Kidney glomerular epithelial cell (primary cell): ENCODE measurements at regions not wholly inside any gene's neighbourhood (a gene's known extent, or its start where the extent isn't known, plus 50 kb on each side); places are given as distances from the start of the nearest gene placed in this dataset.

Experiments used
- DNase-seq: peaks from one replicate; lab custom pipeline; 2025; lab: John Stamatoyannopoulos, UW

GRCh38 chr5:167592114-167592513 is 699.3 kb upstream of the WWC1 start:
- DNase-seq: no peak

GRCh38 chr5:167593329-167594060 is 698.0 kb upstream of the WWC1 start:
- DNase-seq: no peak

DNA sequence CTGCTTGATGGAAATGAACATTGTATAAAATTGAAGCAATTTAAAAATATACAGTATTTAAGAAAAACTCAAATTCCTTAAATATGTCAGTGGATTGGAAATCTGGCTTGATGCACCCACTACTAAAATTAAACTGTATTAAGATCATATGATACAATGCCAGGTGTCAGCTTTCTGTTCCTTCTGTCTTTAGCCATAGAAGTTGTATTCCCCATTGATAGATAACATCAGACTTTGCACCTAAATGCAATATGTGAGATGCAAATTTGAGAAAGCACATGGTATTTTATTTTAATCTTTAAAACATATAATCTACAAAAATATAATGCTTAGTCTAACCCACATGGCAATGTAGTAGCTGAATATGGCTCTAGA is 697.4 kb upstream of the WWC1 start:
- no peak for DNase-seq

- DNase-seq: no peak
These were observed 696.7 kb upstream of the WWC1 start for GRCh38 chr5:167594750-167595149.

- no peak for DNase-seq
These were observed 696.2 kb upstream of the WWC1 start for GRCh38 chr5:167595196-167595595.

DNA sequence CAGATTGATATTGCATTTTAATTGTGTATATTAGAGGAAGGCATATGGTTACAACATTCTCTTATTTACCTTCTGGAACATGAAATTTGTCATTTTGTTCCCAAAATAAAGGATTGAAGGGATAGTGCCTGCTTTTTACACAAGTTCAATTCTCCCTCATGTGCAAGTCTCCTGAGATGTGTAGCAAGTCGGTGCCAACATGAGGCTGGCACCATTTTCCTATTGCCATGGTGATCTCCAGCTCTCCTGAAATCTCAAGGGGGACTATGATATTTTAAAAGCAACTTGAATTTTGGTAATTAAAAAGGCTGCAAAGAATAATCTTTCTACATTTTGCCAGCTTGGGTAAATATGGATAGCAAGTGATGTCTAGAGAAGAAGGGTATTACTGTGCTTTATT is 693.3 kb upstream of the WWC1 start:
- no peak for DNase-seq

GRCh38 chr5:167602067-167602466 is 689.4 kb upstream of the WWC1 start:
- no peak for DNase-seq

DNA sequence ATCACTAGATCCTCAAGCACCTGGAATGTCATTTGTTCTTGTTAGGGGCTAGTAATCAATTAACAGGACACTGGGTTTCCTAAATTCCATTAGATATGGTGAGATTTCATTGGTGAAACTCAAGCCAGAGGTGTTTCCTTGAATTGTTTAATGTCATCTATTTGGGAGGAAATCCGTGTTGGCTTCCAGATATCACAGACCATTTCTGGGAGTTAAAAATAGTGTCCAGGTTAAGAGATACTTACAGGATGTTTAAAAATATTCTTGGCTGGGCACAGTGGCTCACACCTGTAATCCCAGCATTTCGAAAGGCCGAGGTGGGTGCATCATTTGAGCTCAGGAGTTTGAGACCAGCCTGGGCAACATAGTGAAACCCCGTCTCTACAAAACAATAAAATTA is 688.3 kb upstream of the WWC1 start:
- DNase-seq: no peak

DNA sequence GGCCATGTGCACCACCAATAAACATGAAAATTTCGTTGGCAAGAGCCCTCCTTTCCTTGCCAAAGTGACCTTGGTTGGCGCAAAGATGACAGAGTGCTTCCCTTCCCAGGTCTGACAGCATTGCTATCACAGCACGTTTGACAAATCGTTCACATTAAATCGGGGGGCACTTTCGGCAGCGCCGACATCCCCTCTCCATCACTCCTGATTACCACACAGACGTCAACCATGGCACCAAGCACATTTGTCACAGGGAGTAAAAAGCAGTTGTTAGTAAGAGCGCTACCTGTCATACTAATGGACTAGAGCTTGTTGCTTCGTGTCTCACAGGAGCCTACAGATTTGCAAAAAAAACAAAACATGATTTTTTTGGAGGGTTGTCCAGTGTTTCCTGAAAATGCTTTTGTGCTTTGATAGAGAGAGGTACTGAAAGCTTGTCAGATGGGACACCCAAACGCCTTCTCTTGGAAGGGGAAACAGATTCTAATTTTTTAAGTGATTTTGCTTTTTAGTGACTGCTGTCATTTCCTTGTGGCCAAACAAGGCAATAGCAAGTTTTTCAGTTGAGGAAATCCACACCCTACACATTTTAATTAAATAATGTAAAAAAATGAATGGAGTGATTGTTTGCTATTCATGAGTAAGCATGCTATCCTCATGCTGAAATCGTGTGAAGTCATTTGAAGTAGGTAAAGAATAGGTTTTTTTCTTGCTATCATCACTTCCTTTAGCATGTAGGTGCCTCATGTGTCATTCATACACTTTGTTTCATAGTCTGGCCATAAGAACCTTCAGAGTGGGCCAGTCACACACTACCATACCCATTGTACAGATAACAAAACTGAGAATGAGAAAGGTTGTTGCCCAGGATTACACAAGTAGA is 682.8 kb upstream of the WWC1 start:
- DNase-seq: no peak

DNA sequence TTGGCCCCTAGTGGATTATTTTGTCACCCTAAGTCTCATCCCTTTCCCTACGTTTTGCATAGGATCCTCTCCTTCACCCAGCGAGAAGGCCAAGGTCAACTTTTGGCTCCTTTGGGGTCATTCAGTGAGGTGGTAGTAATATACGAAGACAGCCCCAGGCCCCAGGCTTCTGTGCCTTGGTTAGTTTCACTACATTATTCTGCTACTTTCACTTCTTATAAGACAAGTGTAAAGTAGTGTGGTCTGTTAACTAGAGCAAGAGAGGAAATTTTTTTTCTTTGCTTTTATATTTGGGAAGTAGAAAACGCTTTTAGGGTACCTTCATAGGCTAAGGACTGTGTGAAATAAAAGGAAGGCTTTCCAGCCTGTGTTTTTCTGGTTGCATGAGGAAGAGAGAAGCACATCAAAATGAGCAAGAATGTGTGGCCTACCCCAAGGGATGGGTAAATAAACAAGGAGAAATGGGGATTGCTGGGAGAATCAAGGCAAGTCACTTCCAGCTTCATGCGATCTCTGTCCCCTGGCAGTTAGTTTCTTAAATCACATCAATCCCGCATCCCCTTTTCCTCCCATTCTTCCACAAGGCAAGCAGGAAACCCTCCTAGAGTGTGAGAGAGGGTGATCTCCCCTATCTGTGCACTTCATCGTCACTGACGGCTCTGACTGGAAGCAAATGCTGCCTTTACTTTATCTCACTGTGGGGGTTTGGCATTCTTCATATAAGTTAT is 677.0 kb upstream of the WWC1 start:
- no peak for DNase-seq

DNA sequence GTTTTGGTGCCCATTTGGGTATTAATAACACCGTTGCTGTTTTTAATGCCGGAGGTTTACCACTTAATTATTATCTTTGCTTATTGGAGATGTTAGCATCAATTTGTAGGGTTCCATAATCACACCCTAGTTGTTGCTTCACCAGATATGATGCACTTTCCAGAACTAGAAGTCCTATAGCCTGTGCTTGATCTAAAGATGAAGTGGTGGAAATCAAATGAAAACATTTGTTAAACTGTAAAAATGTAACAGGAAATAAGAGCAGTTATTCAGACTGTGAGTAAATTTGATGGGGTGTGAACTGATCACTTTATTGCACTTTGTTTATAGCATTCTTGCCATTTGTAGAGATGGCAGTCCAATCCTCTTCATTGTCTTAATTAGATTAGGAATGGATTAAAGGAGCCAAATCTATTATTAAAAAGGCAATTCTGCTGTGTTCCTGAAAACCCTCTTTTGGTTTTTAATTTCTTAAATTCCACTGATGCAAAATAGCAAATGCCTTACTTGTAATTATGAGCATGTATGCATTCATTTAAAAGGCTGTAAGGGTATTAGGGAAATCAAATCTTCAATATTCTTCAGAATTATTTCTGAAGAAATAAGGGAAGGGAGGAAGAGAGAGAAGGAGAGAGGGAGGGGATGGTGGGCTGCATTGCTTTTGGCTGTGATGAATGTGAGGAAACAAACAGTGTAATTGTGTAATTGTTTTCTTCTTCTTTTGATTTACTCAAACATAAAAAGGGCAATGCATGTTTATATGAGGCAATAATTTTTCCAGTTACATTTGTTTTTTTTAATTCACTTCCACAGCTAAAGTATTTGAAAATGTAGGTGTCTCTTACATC is 675.2 kb upstream of the WWC1 start:
- DNase-seq: no peak

- DNase-seq: no peak
These were observed 668.1 kb upstream of the WWC1 start for GRCh38 chr5:167623354-167623753.

- no peak for DNase-seq
These were observed 667.4 kb upstream of the WWC1 start for GRCh38 chr5:167624053-167624452.

DNA sequence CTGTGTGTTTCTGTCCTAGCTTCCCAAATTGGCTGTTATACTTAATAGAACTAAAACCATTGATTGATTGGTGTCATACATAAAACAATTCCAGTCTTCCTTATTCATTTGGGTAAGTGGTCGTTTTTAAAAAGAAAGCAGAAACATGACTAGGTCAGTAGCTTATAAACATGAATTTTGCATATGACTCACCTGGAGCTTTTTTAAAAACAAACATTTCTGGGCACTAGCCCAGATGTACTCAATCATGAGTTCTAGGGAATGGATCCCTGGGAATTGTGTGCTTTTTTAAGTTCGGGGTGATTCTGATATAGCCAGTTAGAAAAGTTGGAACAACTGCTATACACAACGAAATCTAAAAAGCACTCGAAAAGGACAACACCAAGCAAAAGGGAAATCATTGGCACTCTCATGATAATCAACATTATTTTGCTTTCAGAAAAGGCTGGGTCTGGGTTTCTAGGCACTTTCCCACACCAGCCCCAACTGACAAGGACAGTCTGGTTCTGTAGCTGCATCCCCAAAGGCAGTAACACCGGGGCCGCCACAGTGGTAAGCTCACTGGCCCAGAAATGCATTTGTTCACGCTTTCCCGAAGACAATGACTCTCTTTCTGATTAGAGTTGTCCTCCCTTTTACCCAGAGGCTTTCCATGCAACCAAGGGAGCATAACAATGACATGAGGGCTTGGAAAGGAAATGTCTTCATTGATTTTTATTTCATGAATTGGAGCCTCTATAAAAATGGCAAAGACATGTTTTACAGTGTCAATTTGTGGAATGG is 664.9 kb upstream of the WWC1 start:
- no peak for DNase-seq

- no peak for DNase-seq
These were observed 661.8 kb upstream of the WWC1 start for GRCh38 chr5:167629634-167630033.

DNA sequence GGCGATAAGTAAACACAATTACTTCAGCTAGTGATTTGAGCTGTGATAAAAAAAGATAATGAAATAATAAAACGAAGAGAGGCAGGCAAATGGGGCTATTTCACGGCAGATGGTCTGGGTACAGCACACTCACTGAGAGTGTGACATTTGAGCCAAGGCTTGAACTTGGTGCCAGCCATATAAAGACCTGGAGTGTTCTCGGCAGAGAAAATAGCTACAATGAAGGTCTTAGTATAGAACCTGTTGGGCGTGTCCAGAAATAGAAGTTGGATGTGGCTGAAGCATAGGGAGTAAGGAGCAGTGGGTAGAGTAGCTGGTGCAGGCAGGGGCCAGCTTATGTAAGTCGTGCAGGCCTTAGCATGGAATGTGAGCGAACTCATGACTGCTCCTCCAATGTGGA is 660.3 kb upstream of the WWC1 start:
- no peak for DNase-seq

DNA sequence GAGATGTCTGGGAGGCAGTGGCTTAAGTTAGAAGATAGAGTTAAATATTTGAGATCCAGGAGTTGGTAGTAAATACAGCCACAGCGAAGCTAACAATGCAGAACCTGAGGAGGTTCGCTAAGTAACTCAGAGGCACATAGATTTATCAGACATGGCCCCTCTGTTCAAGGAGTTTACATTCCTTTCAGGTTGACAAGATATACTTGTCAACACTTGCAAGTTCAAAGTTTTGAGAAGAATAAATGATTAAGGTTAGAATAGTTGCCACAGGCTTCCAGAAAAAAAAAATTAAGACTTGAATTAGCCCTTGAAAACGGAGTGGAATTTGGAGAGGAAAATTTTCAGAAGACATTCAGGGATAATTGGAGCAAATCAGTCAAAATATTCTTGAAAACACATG is 658.3 kb upstream of the WWC1 start:
- DNase-seq: no peak

DNA sequence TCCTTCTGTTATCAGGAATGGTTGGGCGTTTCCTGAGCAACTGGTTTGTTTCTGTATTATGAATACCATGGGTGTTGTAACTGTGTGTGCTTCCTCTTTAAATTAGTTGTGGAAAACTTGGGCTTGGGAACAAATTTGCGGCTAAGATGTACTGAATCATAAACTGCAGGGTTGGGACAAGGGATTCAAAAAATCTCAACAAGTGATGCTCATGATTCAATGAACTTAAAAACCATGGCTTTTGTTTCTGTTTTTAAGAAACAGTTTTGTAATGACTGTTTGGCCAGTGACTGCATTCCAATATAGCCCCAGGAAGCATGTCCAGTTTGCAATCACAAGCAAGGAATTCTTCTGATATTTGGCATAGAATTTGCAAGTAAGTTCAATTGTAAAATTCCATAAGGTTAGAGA is 657.5 kb upstream of the WWC1 start:
- DNase-seq: peak; percentile 25

GRCh38 chr5:167634432-167634831 is 657.0 kb upstream of the WWC1 start:
- DNase-seq: no peak

GRCh38 chr5:167638816-167639215 is 652.6 kb upstream of the WWC1 start:
- no peak for DNase-seq

DNA sequence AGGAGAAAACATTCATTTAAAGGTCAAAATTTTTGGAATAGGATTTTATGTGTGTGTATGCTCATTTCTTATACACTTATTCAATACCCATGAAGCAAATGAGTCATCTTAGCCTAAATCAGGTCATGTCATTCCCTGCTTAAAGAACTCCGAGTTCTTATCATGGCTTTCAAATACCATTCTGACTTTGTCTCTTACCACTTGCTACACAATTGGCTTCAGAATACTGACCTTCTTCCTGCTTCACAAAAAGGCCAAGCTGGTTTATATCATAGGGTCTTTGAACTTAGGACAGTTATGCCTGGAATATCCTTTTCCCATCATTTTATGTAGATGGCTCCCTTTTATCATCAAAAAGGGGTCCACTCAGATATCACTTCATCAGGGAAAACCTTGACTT is 652.2 kb upstream of the WWC1 start:
- DNase-seq: no peak
